HepG2 (cell line): ENCODE measurements at regions not wholly inside any gene's neighbourhood (a gene's known extent, or its start where the extent isn't known, plus 50 kb on each side); places are given as distances from the start of the nearest gene placed in this dataset.

Source experiments
- CBX5 ChIP-seq: sonication (generic); formaldehyde crosslinking; IDR thresholded peaks from 2 replicates; pipeline ENCODE4 v1.4.0; 2020; ENCODE audit warnings: missing genetic modification reagents, borderline replicate concordance
- CREB1 ChIP-seq, 2 experiments: fragments of 450-650 bp in 1 of 2; IDR thresholded peaks; 2 replicates each; pipeline ENCODE4 v1.6.1; 2016 to 2017; ENCODE audit warnings: control low read depth in 1 of 2, mild to moderate bottlenecking in 1 of 2, missing compliant biosample characterization in 1 of 2, missing genetic modification characterization in 1 of 2
- KAT2B ChIP-seq: fragments of 150-350 bp; IDR thresholded peaks from 2 replicates; pipeline ENCODE4 v1.6.1; 2014; ENCODE audit warnings: low read depth, low read length, borderline replicate concordance
- KLF9 ChIP-seq: IDR thresholded peaks from 2 replicates; pipeline ENCODE4 v1.6.1; 2016; ENCODE audit warnings: low read depth
- LCORL ChIP-seq, 2 experiments: fragments of 450-650 bp in 1 of 2; sonication (generic) in 1 of 2; formaldehyde crosslinking in 1 of 2; IDR thresholded peaks; 2 replicates each; pipeline versions ENCODE4 v1.5.0 to v1.6.1; 2017 to 2020; ENCODE audit warnings: antibody characterized with exemption in 1 of 2, missing genetic modification reagents in 1 of 2
- PHF21A ChIP-seq: sonication (generic); formaldehyde crosslinking; IDR thresholded peaks from 2 replicates; pipeline ENCODE4 v1.5.0; 2020; ENCODE audit warnings: mild to moderate bottlenecking, missing genetic modification reagents
- POLR2AphosphoS5 ChIP-seq: IDR thresholded peaks from 2 replicates; pipeline ENCODE4 v1.6.1; 2012; ENCODE audit warnings: low read depth, low read length
- SIN3A ChIP-seq: IDR thresholded peaks from 2 replicates; pipeline ENCODE4 v1.6.1; 2011; ENCODE audit warnings: low read depth, mild to moderate bottlenecking, control low read depth, low read length, borderline replicate concordance
- SP1 ChIP-seq, 2 experiments: fragments of 450-650 bp in 1 of 2; sonication (generic) in 1 of 2; formaldehyde crosslinking in 1 of 2; IDR thresholded peaks; 2 replicates each; pipeline versions ENCODE4 v1.4.0 to v1.6.1; 2016 to 2020; ENCODE audit warnings: missing genetic modification reagents in 1 of 2
- TEAD3 ChIP-seq: optimal IDR thresholded peaks from 2 replicates; pipeline ENCODE3; 2016; ENCODE audit warnings: borderline replicate concordance
- ZNF431 ChIP-seq: sonication (generic); formaldehyde crosslinking; IDR thresholded peaks from 2 replicates; pipeline ENCODE4 v1.9.0; 2022; ENCODE audit warnings: missing genetic modification reagents, low read depth, mild to moderate bottlenecking, borderline replicate concordance
- TF ChIP-seq, protein P1 (sequence below): sonication (generic); formaldehyde crosslinking; IDR thresholded peaks from 2 replicates; pipeline ENCODE4 v1.5.0; 2020; ENCODE audit warnings: mild to moderate bottlenecking, missing genetic modification reagents, moderate library complexity
- TF ChIP-seq, protein P2 (sequence below): sonication (generic); formaldehyde crosslinking; IDR thresholded peaks from 2 replicates; pipeline ENCODE4 v1.8.0; 2022; ENCODE audit warnings: mild to moderate bottlenecking, missing genetic modification reagents, moderate library complexity

GRCh38 chr2:51108794-51109193, 76.9 kb upstream of the NRXN1 start:
- TF ChIP-seq PHF21A (CRISPR knock-in tag) (no peak), ZNF431 (no peak), LCORL (IDR thresholded peaks at IDR 0.05) (no peak), LCORL (CRISPR knock-in tag; IDR thresholded peaks at IDR 0.05) (no peak), TEAD3 (CRISPR knock-in tag) (no peak), POLR2AphosphoS5 (no peak), KAT2B (no peak), SIN3A (no peak), CBX5 (CRISPR knock-in tag) (no peak), CREB1 (IDR thresholded peaks at IDR 0.05) (no peak), CREB1 (CRISPR knock-in tag; IDR thresholded peaks at IDR 0.05) (no peak), KLF9 (CRISPR knock-in tag) (no peak), SP1 (IDR thresholded peaks at IDR 0.05) (no peak), SP1 (CRISPR knock-in tag; IDR thresholded peaks at IDR 0.05) (no peak)
- TF ChIP-seq, protein P1, sequence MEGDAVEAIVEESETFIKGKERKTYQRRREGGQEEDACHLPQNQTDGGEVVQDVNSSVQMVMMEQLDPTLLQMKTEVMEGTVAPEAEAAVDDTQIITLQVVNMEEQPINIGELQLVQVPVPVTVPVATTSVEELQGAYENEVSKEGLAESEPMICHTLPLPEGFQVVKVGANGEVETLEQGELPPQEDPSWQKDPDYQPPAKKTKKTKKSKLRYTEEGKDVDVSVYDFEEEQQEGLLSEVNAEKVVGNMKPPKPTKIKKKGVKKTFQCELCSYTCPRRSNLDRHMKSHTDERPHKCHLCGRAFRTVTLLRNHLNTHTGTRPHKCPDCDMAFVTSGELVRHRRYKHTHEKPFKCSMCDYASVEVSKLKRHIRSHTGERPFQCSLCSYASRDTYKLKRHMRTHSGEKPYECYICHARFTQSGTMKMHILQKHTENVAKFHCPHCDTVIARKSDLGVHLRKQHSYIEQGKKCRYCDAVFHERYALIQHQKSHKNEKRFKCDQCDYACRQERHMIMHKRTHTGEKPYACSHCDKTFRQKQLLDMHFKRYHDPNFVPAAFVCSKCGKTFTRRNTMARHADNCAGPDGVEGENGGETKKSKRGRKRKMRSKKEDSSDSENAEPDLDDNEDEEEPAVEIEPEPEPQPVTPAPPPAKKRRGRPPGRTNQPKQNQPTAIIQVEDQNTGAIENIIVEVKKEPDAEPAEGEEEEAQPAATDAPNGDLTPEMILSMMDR (CRISPR knock-in tag), result no peak
- TF ChIP-seq, protein P2, sequence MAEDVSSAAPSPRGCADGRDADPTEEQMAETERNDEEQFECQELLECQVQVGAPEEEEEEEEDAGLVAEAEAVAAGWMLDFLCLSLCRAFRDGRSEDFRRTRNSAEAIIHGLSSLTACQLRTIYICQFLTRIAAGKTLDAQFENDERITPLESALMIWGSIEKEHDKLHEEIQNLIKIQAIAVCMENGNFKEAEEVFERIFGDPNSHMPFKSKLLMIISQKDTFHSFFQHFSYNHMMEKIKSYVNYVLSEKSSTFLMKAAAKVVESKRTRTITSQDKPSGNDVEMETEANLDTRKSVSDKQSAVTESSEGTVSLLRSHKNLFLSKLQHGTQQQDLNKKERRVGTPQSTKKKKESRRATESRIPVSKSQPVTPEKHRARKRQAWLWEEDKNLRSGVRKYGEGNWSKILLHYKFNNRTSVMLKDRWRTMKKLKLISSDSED, result no peak
